Tibial nerve (tissue), 4 donors: ENCODE measurements at regions not wholly inside any gene's neighbourhood (a gene's known extent, or its start where the extent isn't known, plus 50 kb on each side); places are given as distances from the start of the nearest gene placed in this dataset.

Experiments
- DNase-seq, 2 donors: peaks; one replicate each; pipeline ENCODE4 v3.0.0-alpha.2; 2019; ENCODE audit warnings: low spot score in 2 of 2
- H3K27ac ChIP-seq, 4 donors: fragments of 200-600 bp; sonication (generic) in 3 of 4; one replicate each; pipeline ENCODE4 v1.5.1; 2017 to 2019; ENCODE audit warnings: mild to moderate bottlenecking in 1 of 4
- H3K27me3 ChIP-seq, 2 donors: fragments of 200-600 bp; sonication (generic) in 1 of 2; one replicate each; pipeline versions ENCODE4 v1.5.1 to v1.6.0; 2017 to 2019
- H3K36me3 ChIP-seq, 3 donors: fragments of 200-600 bp; sonication (generic); one replicate each; pipeline ENCODE4 v1.5.1; 2018 to 2019
- H3K4me1 ChIP-seq, 4 donors: fragments of 200-600 bp; sonication (generic) in 3 of 4; one replicate each; pipeline ENCODE4 v1.5.1; 2017 to 2019
- H3K4me3 ChIP-seq, 4 donors: fragments of 200-600 bp; sonication (generic) in 3 of 4; one replicate each; pipeline ENCODE4 v1.5.1; 2017 to 2019; ENCODE audit warnings: mild to moderate bottlenecking in 1 of 4, moderate library complexity in 1 of 4
- H3K9me3 ChIP-seq, 4 donors: fragments of 200-600 bp; sonication (generic) in 3 of 4; one replicate each; pipeline ENCODE4 v1.5.1; 2017 to 2019
- CTCF ChIP-seq, 5 experiments: fragments of 200-600 bp in 3 of 5; fragments of 450-650 bp in 2 of 5; sonication (generic) in 3 of 5; IDR thresholded peaks; one replicate each; pipeline ENCODE4 v1.5.1; 2016 to 2019; ENCODE audit warnings: antibody characterized with exemption in 5 of 5, mild to moderate bottlenecking in 3 of 5, moderate library complexity in 2 of 5
- EP300 ChIP-seq, 2 donors: sonication (generic); formaldehyde crosslinking; IDR thresholded peaks; one replicate each; pipeline ENCODE4 v1.6.1; 2017; ENCODE audit warnings: antibody characterized with exemption in 2 of 2, mild to moderate bottlenecking in 1 of 2
- POLR2A ChIP-seq, 2 donors: fragments of 450-650 bp; IDR thresholded peaks; one replicate each; pipeline ENCODE4 v1.6.1; 2017; ENCODE audit warnings: antibody characterized with exemption in 2 of 2, mild to moderate bottlenecking in 2 of 2, moderate library complexity in 2 of 2
- WGBS, 2 donors: methylation state at CpG; one replicate each; pipeline ENCODE4 v1.1.5; 2018; 5-methylcytosine and 5-hydroxymethylcytosine counted together

- no peak overlapping the region for H3K27ac ChIP-seq
- no peaks in the 10 kb centered on the region for H3K36me3 ChIP-seq
- H3K4me3 ChIP-seq: no peak overlapping the region
- TF ChIP-seq CTCF (IDR thresholded peaks at IDR 0.05): no peak
- TF ChIP-seq POLR2A (IDR thresholded peaks at IDR 0.05): no peak
- no peak for TF ChIP-seq EP300 (IDR thresholded peaks at IDR 0.05)
- no peaks in the 10 kb centered on the region for H3K27me3 ChIP-seq
- WGBS, 2 donors: 75 to 78% methylated on average over 4 of the region's 4 CpGs
- peaks cover 0 to 26% (median 0%) of the 10 kb centered on the region in 4 donors for H3K4me1 ChIP-seq
- H3K9me3 ChIP-seq: no peaks in the 10 kb centered on the region
- no peak for DNase-seq
These were observed 185.3 kb downstream of the LRATD1 start for GRCh38 chr2:14817848-14818247.

- no peak for TF ChIP-seq POLR2A (IDR thresholded peaks at IDR 0.05)
- no peak for TF ChIP-seq EP300 (IDR thresholded peaks at IDR 0.05)
- TF ChIP-seq CTCF (IDR thresholded peaks at IDR 0.05): no peak
- no peaks in the 10 kb centered on the region for H3K36me3 ChIP-seq
- no peak for DNase-seq
- H3K27ac ChIP-seq: no peak overlapping the region
- no peak overlapping the region for H3K4me3 ChIP-seq
- H3K27me3 ChIP-seq: no peaks in the 10 kb centered on the region
- H3K4me1 ChIP-seq: no peaks in the 10 kb centered on the region
- 94 to 100% methylated on average over 1 of the region's 1 CpG for WGBS, 2 donors
- H3K9me3 ChIP-seq: no peaks in the 10 kb centered on the region
These were observed 194.0 kb downstream of the LRATD1 start for GRCh38 chr2:14826518-14826917.

DNA sequence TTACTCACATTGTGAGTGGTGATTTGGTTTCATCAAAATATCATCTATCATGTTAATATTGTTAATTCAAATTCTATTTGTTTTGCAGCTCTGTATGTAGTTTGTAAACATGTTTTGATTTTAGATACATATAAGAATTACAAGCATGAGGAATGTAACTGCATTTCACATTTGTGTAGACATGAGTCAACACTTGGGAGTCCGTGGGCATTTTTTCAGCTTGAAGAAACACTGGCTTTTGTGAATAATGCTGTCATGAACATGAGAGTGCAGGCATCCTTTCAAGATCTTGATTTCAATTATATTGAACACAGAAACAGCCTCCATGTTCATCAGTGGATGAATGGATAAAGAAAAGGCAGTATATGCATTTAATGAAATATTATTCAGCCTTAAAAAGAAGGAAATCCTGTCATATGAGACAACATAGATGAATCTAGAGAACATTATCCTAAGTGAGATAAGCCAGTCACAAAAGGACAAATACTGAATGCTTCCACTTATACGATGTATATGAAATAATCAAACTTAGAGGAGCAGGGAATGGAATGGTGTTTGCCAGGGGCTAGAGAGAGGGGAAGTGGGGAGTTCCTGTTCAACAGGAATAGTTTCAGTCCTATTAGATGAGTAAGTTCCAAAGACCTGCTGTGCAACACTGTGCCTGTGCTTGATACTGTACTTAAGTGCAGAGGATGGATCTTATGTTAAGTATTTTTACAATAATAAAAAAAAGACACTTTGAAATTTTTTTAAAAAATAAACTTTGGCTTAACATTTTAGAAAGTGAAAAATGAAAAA is 194.9 kb downstream of the LRATD1 start:
- no peak for DNase-seq
- Histone ChIP-seq H3K9me3 (no peaks in the 10 kb centered on the region), H3K27ac (no peak overlapping the region), H3K4me3 (no peak overlapping the region), H3K36me3 (no peaks in the 10 kb centered on the region), H3K27me3 (no peaks in the 10 kb centered on the region), H3K4me1 (no peaks in the 10 kb centered on the region)
- WGBS, 2 donors: 56 to 61% methylated on average over 2 of the region's 2 CpGs
- no peak for TF ChIP-seq CTCF (IDR thresholded peaks at IDR 0.05)
- TF ChIP-seq POLR2A (IDR thresholded peaks at IDR 0.05): no peak
- TF ChIP-seq EP300 (IDR thresholded peaks at IDR 0.05): no peak

DNA sequence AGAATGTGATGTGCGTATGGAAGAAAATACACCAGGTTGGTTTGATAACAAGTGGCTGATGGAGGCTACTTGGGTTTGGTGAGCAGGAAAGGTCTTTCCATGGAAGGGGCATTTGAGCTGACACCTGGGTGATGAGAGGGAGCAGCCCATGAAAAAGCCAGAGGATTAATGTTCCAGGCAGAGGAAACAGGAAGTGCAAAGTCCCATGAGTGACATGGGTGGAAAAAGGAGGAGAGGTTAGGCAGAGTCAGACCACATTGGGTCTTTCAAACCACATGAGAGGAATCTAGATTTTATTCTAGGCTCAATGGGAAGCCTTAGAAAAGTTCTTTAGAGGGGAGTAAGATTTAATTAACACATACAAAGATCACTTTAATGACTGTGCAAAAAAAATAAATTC is 195.7 kb downstream of the LRATD1 start:
- no peaks in the 10 kb centered on the region for H3K36me3 ChIP-seq
- DNase-seq: no peak
- H3K27ac ChIP-seq: no peak overlapping the region
- no peaks in the 10 kb centered on the region for H3K4me1 ChIP-seq
- WGBS, 2 donors: 42 to 93% methylated on average over 1 of the region's 1 CpG
- H3K4me3 ChIP-seq: no peak overlapping the region
- TF ChIP-seq CTCF (IDR thresholded peaks at IDR 0.05) (no peak), POLR2A (IDR thresholded peaks at IDR 0.05) (no peak), EP300 (IDR thresholded peaks at IDR 0.05) (no peak)
- no peaks in the 10 kb centered on the region for H3K9me3 ChIP-seq
- no peaks in the 10 kb centered on the region for H3K27me3 ChIP-seq

DNA sequence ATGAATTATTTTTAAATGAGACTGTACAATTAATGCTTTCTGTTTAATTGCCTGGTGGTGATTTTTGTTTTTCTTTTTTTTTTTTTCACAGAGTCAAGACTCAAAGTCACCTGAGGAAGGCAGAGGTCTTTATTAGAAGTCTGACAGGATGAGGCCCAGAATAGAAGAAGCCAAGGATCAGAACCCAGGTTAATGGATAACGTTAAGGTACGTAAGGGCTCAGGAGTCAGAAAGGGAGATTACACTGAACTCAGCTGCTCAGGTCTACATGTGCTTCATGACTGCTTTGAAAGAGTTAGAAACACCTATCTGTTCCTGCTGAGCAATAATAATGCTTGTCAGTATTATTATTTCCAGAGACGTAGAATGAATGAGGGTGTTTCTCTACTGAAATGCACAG is 196.5 kb downstream of the LRATD1 start:
- no peaks in the 10 kb centered on the region for H3K27me3 ChIP-seq
- H3K27ac ChIP-seq: no peak overlapping the region
- no peaks in the 10 kb centered on the region for H3K36me3 ChIP-seq
- TF ChIP-seq EP300 (IDR thresholded peaks at IDR 0.05) (no peak), CTCF (IDR thresholded peaks at IDR 0.05) (no peak), POLR2A (IDR thresholded peaks at IDR 0.05) (no peak)
- no peak overlapping the region for H3K4me3 ChIP-seq
- 93 to 98% methylated on average over 3 of the region's 3 CpGs for WGBS, 2 donors
- no peaks in the 10 kb centered on the region for H3K4me1 ChIP-seq
- H3K9me3 ChIP-seq: no peaks in the 10 kb centered on the region
- no peak for DNase-seq
